Colonic mucosa (tissue), 4 donors: ENCODE measurements at regions not wholly inside any gene's neighbourhood (a gene's known extent, or its start where the extent isn't known, plus 50 kb on each side); places are given as distances from the start of the nearest gene placed in this dataset.

Source experiments
- DNase-seq: peaks from one replicate; pipeline ENCODE4 v3.0.0-alpha.2; 2020
- H3K27ac ChIP-seq: fragments of 200-600 bp; one replicate; pipeline ENCODE4 v1.8.0; 2021
- H3K27me3 ChIP-seq: fragments of 200-600 bp; one replicate; pipeline ENCODE4 v1.8.0; 2021
- H3K36me3 ChIP-seq: fragments of 200-600 bp; one replicate; pipeline ENCODE4 v1.8.0; 2021
- H3K4me1 ChIP-seq: fragments of 200-600 bp; one replicate; pipeline ENCODE4 v1.8.0; 2021; ENCODE audit warnings: mild to moderate bottlenecking
- H3K4me3 ChIP-seq: fragments of 200-600 bp; one replicate; pipeline ENCODE4 v1.8.0; 2021
- H3K9ac ChIP-seq, 2 donors: one replicate each; pipeline ENCODE4 v1.7.0; 2013; ENCODE audit warnings: control low read depth in 2 of 2, low read depth in 2 of 2, low read length in 2 of 2
- H3K9me3 ChIP-seq: fragments of 200-600 bp; one replicate; pipeline ENCODE4 v1.8.0; 2021
- CTCF ChIP-seq: fragments of 200-600 bp; IDR thresholded peaks from one replicate; pipeline ENCODE4 v1.8.0; 2022; ENCODE audit warnings: antibody characterized with exemption, mild to moderate bottlenecking
- intact Hi-C: fragments of 100-400 bp; cut with DNase I; formaldehyde crosslinking; loops from one replicate; pipeline ENCODE4 v1.14.1; 2022
- donor health status: healthy.
- donor health status: DM: no; HTN: no; CAD: no.
- donor health status: DM: no; HTN: no; CAD: no.

GRCh38 chr11:34747251-34747650, 126.4 kb downstream of the EHF start:
- Histone ChIP-seq H3K9ac (no peak overlapping the region), H3K4me3 (no peak overlapping the region), H3K27ac (no peak overlapping the region), H3K9me3 (no peaks in the 10 kb centered on the region), H3K36me3 (no peaks in the 10 kb centered on the region), H3K4me1 (no peaks in the 10 kb centered on the region), H3K27me3 (no peaks in the 10 kb centered on the region)
- no peak for TF ChIP-seq CTCF
- DNase-seq = no peak
- intact Hi-C loops = no loop called here

- H3K9me3 ChIP-seq = no peaks in the 10 kb centered on the region
- H3K4me3 ChIP-seq = no peak overlapping the region
- no peak overlapping the region for H3K9ac ChIP-seq
- H3K27ac ChIP-seq = no peak overlapping the region
- H3K4me1 ChIP-seq = no peaks in the 10 kb centered on the region
- intact Hi-C loops = no loop called here
- no peaks in the 10 kb centered on the region for H3K27me3 ChIP-seq
- no peaks in the 10 kb centered on the region for H3K36me3 ChIP-seq
- DNase-seq = no peak
- TF ChIP-seq CTCF = no peak
Observed at GRCh38 chr11:34745195-34745594, 124.3 kb downstream of the EHF start.

GRCh38 chr11:34744511-34744910, 123.6 kb downstream of the EHF start:
- Histone ChIP-seq H3K27me3 (no peaks in the 10 kb centered on the region), H3K4me3 (no peak overlapping the region), H3K9ac (no peak overlapping the region), H3K9me3 (no peaks in the 10 kb centered on the region), H3K4me1 (no peaks in the 10 kb centered on the region), H3K27ac (no peak overlapping the region), H3K36me3 (no peaks in the 10 kb centered on the region)
- intact Hi-C loops = no loop called here
- TF ChIP-seq CTCF = no peak
- no peak for DNase-seq

- no peak overlapping the region for H3K4me3 ChIP-seq
- no peak overlapping the region for H3K27ac ChIP-seq
- TF ChIP-seq CTCF = no peak
- H3K9ac ChIP-seq = no peak overlapping the region
- intact Hi-C loops = no loop called here
- no peaks in the 10 kb centered on the region for H3K4me1 ChIP-seq
- H3K36me3 ChIP-seq = no peaks in the 10 kb centered on the region
- H3K9me3 ChIP-seq = no peaks in the 10 kb centered on the region
- DNase-seq = no peak
- no peaks in the 10 kb centered on the region for H3K27me3 ChIP-seq
Observed at GRCh38 chr11:34738237-34738636, 117.3 kb downstream of the EHF start.

- H3K36me3 ChIP-seq = no peaks in the 10 kb centered on the region
- no peak for DNase-seq
- no peak overlapping the region for H3K9ac ChIP-seq
- TF ChIP-seq CTCF = no peak
- H3K9me3 ChIP-seq = no peaks in the 10 kb centered on the region
- no peaks in the 10 kb centered on the region for H3K4me1 ChIP-seq
- H3K27ac ChIP-seq = no peak overlapping the region
- intact Hi-C loops = no loop called here
- no peaks in the 10 kb centered on the region for H3K27me3 ChIP-seq
- no peak overlapping the region for H3K4me3 ChIP-seq
Observed at GRCh38 chr11:34732831-34733230, 111.9 kb downstream of the EHF start.

GRCh38 chr11:34731603-34732002, 110.7 kb downstream of the EHF start:
- Histone ChIP-seq H3K4me1 (no peaks in the 10 kb centered on the region), H3K36me3 (no peaks in the 10 kb centered on the region), H3K4me3 (no peak overlapping the region), H3K9me3 (no peaks in the 10 kb centered on the region), H3K27ac (no peak overlapping the region), H3K9ac (no peak overlapping the region), H3K27me3 (no peaks in the 10 kb centered on the region)
- no peak for DNase-seq
- no peak for TF ChIP-seq CTCF
- intact Hi-C loops = no loop called here
